ENCODE measurements at regions not wholly inside any gene's neighbourhood (a gene's known extent, or its start where the extent isn't known, plus 50 kb on each side); places are given as distances from the start of the nearest gene placed in this dataset.

DNA sequence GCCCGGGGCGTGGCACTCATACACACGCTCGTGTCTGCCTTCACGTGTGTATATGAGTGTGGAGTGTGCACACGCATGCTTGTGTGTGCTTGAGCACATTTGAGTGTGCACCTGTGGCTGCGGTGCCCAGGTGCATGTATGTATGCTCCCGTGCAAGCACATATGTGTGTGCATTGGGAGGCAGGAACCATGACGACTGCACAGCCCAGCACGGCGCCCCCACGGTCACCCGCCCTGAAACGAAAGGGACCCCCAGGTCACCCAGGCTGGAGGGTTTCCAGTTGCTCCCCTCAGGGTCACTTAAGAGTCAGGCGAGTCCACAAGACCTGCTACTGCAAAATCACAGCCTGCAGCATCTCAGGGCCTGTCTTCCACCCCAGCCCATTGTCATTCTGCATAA lies 94.7 kb downstream of the YTHDF1 start:
- Histone ChIP-seq H3K27ac (ENCODE audit: insufficient read depth, low read depth, low read length) (no peak overlapping the region), H4K20me1 (replicated peaks; ENCODE audit: control insufficient read depth, extremely low read depth, insufficient read depth, low read length) (no peaks in the 10 kb centered on the region), H3K27me3 (ENCODE audit: control insufficient read depth in 2 of 2, insufficient read depth in 2 of 2, low read length in 2 of 2) (no peaks in the 10 kb centered on the region), H3K4me1 (ENCODE audit: control insufficient read depth, extremely low read depth, insufficient read depth, low read length) (no peaks in the 10 kb centered on the region), H3K4me3 (replicated peaks in 1 of 3; ENCODE audit: insufficient read depth in 1 of 3, low read depth in 1 of 3, low read length in 3 of 3) (no peak overlapping the region), H3K79me2 (ENCODE audit: control insufficient read depth, insufficient read depth, low read length) (no peaks in the 10 kb centered on the region), H3K36me3 (ENCODE audit: control insufficient read depth in 2 of 2, extremely low read depth in 1 of 2, insufficient read depth in 2 of 2, low read length in 2 of 2) (no peaks in the 10 kb centered on the region), H3K9ac (replicated peaks; ENCODE audit: extremely low read depth, insufficient read depth, low read length) (no peak overlapping the region), H3K4me2 (ENCODE audit: insufficient read depth, low read length) (no peak overlapping the region), H2AFZ (ENCODE audit: low read depth, low read length) (no peak overlapping the region), H3K9me3 (replicated peaks; ENCODE audit: control insufficient read depth, insufficient read depth, low read length) (no peaks in the 10 kb centered on the region), H3K9me1 (replicated peaks; ENCODE audit: control insufficient read depth, extremely low read depth, insufficient read depth, low read length) (no peaks in the 10 kb centered on the region)
- no TSS peak for BruUV-seq (replicated peaks)
- dilution Hi-C loops (cut with MboI; ENCODE audit: extremely low pct_ligation_motif_present, low sequenced_read_pairs), result no loop called here
- intact Hi-C loops (cut with micrococcal nuclease), result no loop called here
- TF ChIP-seq EZH2 (IDR thresholded peaks at IDR 0.05; ENCODE audit: borderline replicate concordance, low read depth, low read length, severe bottlenecking), result no peak
- TF ChIP-seq, protein P1, sequence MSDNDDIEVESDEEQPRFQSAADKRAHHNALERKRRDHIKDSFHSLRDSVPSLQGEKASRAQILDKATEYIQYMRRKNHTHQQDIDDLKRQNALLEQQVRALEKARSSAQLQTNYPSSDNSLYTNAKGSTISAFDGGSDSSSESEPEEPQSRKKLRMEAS (IDR thresholded peaks at IDR 0.05; ENCODE audit: insufficient read depth, insufficient read length), result no peak
- TF ChIP-seq FOS (IDR thresholded peaks at IDR 0.05; ENCODE audit: borderline replicate concordance, insufficient read depth, low read length), result no peak
- no peak for TF ChIP-seq POLR2AphosphoS5 (IDR thresholded peaks at IDR 0.05; ENCODE audit: insufficient read depth, low read depth, low read length)
- TF ChIP-seq, protein P2, sequence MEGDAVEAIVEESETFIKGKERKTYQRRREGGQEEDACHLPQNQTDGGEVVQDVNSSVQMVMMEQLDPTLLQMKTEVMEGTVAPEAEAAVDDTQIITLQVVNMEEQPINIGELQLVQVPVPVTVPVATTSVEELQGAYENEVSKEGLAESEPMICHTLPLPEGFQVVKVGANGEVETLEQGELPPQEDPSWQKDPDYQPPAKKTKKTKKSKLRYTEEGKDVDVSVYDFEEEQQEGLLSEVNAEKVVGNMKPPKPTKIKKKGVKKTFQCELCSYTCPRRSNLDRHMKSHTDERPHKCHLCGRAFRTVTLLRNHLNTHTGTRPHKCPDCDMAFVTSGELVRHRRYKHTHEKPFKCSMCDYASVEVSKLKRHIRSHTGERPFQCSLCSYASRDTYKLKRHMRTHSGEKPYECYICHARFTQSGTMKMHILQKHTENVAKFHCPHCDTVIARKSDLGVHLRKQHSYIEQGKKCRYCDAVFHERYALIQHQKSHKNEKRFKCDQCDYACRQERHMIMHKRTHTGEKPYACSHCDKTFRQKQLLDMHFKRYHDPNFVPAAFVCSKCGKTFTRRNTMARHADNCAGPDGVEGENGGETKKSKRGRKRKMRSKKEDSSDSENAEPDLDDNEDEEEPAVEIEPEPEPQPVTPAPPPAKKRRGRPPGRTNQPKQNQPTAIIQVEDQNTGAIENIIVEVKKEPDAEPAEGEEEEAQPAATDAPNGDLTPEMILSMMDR (IDR thresholded peaks at IDR 0.05; ENCODE audit: extremely low read depth in 1 of 2, insufficient read depth in 1 of 2, low read depth in 1 of 2, low read length in 2 of 2), result no peak
- no peak for TF ChIP-seq GATA2 (IDR thresholded peaks at IDR 0.05; ENCODE audit: insufficient read depth, insufficient read length, low read depth, low read length)
- TF ChIP-seq MYC (IDR thresholded peaks at IDR 0.05; ENCODE audit: low read depth, low read length), result no peak
- TF ChIP-seq POLR2A (IDR thresholded peaks at IDR 0.05; ENCODE audit: low read depth, low read length), result no peak
- TF ChIP-seq JUN (IDR thresholded peaks at IDR 0.05; ENCODE audit: borderline replicate concordance, insufficient read depth, insufficient read length, low read depth), result no peak
- ChIA-PET POLR2A (no interaction called here), CTCF (no interaction called here)
- no peak for DNase-seq (ENCODE audit: low read depth, low spot score)
- no peak for FAIRE-seq
